Natural killer cell (primary cell): ENCODE measurements at regions not wholly inside any gene's neighbourhood (a gene's known extent, or its start where the extent isn't known, plus 50 kb on each side); places are given as distances from the start of the nearest gene placed in this dataset.

Experiments used
- ATAC-seq, 3 donors: fragments of 150-1000 bp in 2 of 3; fragments of 200-7000 bp in 1 of 3; cut with Tn5 transposase; 1 replicate in 1 of 3; 2 replicates in 2 of 3; pipeline ENCODE4 v1.10.0; 2021; ENCODE audit warnings: mild to moderate bottlenecking in 2 of 3, moderate library complexity in 2 of 3
- DNase-seq, 2 donors: peaks; one replicate each; pipeline versions ENCODE4 v3.0.0 to v3.0.0-alpha.2; 2013 to 2021; ENCODE audit warnings: mixed read lengths in 1 of 2
- H3K27ac ChIP-seq: one replicate; pipeline ENCODE4 v1.5.1; 2013; ENCODE audit warnings: mild to moderate bottlenecking, low read length
- H3K27me3 ChIP-seq: one replicate; pipeline ENCODE4 v1.6.1; 2013; ENCODE audit warnings: low read length; ENCODE audit not compliant: control insufficient read depth, insufficient read depth
- H3K36me3 ChIP-seq: one replicate; pipeline ENCODE4 v1.6.1; 2013; ENCODE audit warnings: low read length; ENCODE audit not compliant: control insufficient read depth, insufficient read depth
- H3K4me1 ChIP-seq: one replicate; pipeline ENCODE4 v1.6.1; 2013; ENCODE audit warnings: low read length; ENCODE audit not compliant: control insufficient read depth, insufficient read depth
- H3K4me3 ChIP-seq: one replicate; pipeline ENCODE4 v1.5.1; 2013; ENCODE audit warnings: low read length
- H3K9me3 ChIP-seq: one replicate; pipeline ENCODE4 v1.6.1; 2013; ENCODE audit warnings: low read length; ENCODE audit not compliant: control insufficient read depth, insufficient read depth
- H3K27ac Mint-ChIP-seq, 2 donors: one replicate each; pipeline ENCODE4 v1.8.0; 2022; ENCODE audit warnings: mild to moderate bottlenecking in 2 of 2, mixed read lengths in 2 of 2, moderate library complexity in 1 of 2
- H3K27me3 Mint-ChIP-seq, 2 donors: one replicate each; pipeline ENCODE4 v1.8.0; 2022; ENCODE audit warnings: low read depth in 2 of 2, mixed read lengths in 2 of 2
- H3K36me3 Mint-ChIP-seq: one replicate; pipeline ENCODE4 v1.8.0; 2022; ENCODE audit warnings: mixed read lengths
- H3K4me1 Mint-ChIP-seq, 2 donors: one replicate each; pipeline ENCODE4 v1.8.0; 2022; ENCODE audit warnings: mixed read lengths in 2 of 2
- H3K4me3 Mint-ChIP-seq: one replicate; pipeline ENCODE4 v1.8.0; 2022; ENCODE audit warnings: mild to moderate bottlenecking, moderate library complexity, mixed read lengths
- H3K9me3 Mint-ChIP-seq, 2 donors: one replicate each; pipeline ENCODE4 v1.8.0; 2022; ENCODE audit warnings: mixed read lengths in 2 of 2
- CTCF ChIP-seq: fragments of 200-600 bp; IDR thresholded peaks from one replicate; pipeline ENCODE4 v1.8.0; 2022; ENCODE audit warnings: antibody characterized with exemption
- WGBS: methylation state at CpG from one replicate; pipeline ENCODE4 v1.1.7; 2013; ENCODE audit warnings: missing lambda C conversion rate; ENCODE audit not compliant: insufficient coverage; 5-methylcytosine and 5-hydroxymethylcytosine counted together
- intact Hi-C: fragments of 100-400 bp; cut with micrococcal nuclease; formaldehyde crosslinking; loops from one replicate; pipeline ENCODE4 v1.14.2; 2022

GRCh38 chr1:177568622-177569021 lies 397.9 kb downstream of the BRINP2 start:
- Histone ChIP-seq H3K9me3 (no peaks in the 10 kb centered on the region), H3K27me3 (no peaks in the 10 kb centered on the region), H3K4me1 (no peaks in the 10 kb centered on the region), H3K36me3 (no peaks in the 10 kb centered on the region), H3K4me3 (no peak overlapping the region), H3K27ac (no peak overlapping the region)
- Mint-ChIP-seq H3K36me3 (no peaks in the 10 kb centered on the region), H3K4me3 (no peak overlapping the region), H3K27me3 (no peaks in the 10 kb centered on the region), H3K27ac (no peak overlapping the region), H3K4me1 (no peaks in the 10 kb centered on the region), H3K9me3 (peaks cover 0 to 6% of the 10 kb centered on the region in 2 donors)
- no peak for TF ChIP-seq CTCF
- DNase-seq: no peak
- WGBS: 69% methylated on average over 4 of the region's 4 CpGs
- ATAC-seq: no peak
- intact Hi-C loops: no loop called here

DNA sequence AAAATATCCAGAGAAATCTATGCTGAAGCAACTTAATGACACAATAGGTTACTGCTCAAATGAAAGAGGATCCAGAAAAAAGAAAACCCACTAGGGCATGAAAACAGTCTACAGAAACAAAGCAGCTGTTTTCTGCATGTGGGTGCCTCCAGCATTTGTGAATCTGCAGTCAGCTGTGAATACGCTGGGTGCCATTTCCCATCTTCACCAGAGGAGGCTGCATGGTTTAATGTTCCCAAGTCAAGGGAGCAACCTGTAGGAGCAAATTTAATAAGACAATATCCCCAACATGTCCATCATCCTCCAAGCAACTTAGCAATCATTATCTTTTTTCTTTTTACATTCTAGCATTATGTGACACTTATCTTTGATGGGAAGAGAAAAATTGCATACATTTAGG lies 396.6 kb downstream of the BRINP2 start:
- H3K27ac ChIP-seq: no peak overlapping the region
- Mint-ChIP-seq H3K4me1 (no peaks in the 10 kb centered on the region), H3K27me3 (no peaks in the 10 kb centered on the region), H3K36me3 (no peaks in the 10 kb centered on the region), H3K9me3 (peaks cover 5% of the 10 kb centered on the region in 2 donors), H3K4me3 (no peak overlapping the region), H3K27ac (no peak overlapping the region)
- H3K27me3 ChIP-seq: no peaks in the 10 kb centered on the region
- TF ChIP-seq CTCF: no peak
- 88% methylated on average over 1 of the region's 1 CpG for WGBS
- DNase-seq: no peak
- no peak overlapping the region for H3K4me3 ChIP-seq
- no peaks in the 10 kb centered on the region for H3K36me3 ChIP-seq
- no peaks in the 10 kb centered on the region for H3K4me1 ChIP-seq
- peaks cover 2% of the 10 kb centered on the region for H3K9me3 ChIP-seq
- ATAC-seq: no peak
- intact Hi-C loops: no loop called here

- WGBS: 11% methylated on average over 2 of the region's 3 CpGs
- H3K27me3 ChIP-seq: no peaks in the 10 kb centered on the region
- no peak for TF ChIP-seq CTCF
- Mint-ChIP-seq H3K9me3 (peaks cover 9 to 10% of the 10 kb centered on the region in 2 donors), H3K4me1 (no peaks in the 10 kb centered on the region), H3K27ac (no peak overlapping the region), H3K36me3 (no peaks in the 10 kb centered on the region), H3K27me3 (no peaks in the 10 kb centered on the region), H3K4me3 (no peak overlapping the region)
- no peaks in the 10 kb centered on the region for H3K36me3 ChIP-seq
- peaks cover 2% of the 10 kb centered on the region for H3K9me3 ChIP-seq
- ATAC-seq (no peak), DNase-seq (no peak)
- H3K4me1 ChIP-seq: no peaks in the 10 kb centered on the region
- no peak overlapping the region for H3K27ac ChIP-seq
- intact Hi-C loops: no loop called here
- no peak overlapping the region for H3K4me3 ChIP-seq
Measured at GRCh38 chr1:177566495-177566894, 395.7 kb downstream of the BRINP2 start.

GRCh38 chr1:177561436-177561835 lies 390.7 kb downstream of the BRINP2 start:
- H3K27ac Mint-ChIP-seq: no peak overlapping the region
- peaks cover 12 to 26% of the 10 kb centered on the region in 2 donors for H3K9me3 Mint-ChIP-seq
- no peaks in the 10 kb centered on the region for H3K27me3 Mint-ChIP-seq
- Histone ChIP-seq H3K4me1 (no peaks in the 10 kb centered on the region), H3K27ac (no peak overlapping the region), H3K9me3 (peaks cover 7% of the 10 kb centered on the region), H3K27me3 (no peaks in the 10 kb centered on the region), H3K4me3 (no peak overlapping the region), H3K36me3 (no peaks in the 10 kb centered on the region)
- no CpG with 5 or more reads among the region's 1 CpG for WGBS
- TF ChIP-seq CTCF: no peak
- no peak for ATAC-seq
- no peaks in the 10 kb centered on the region for H3K36me3 Mint-ChIP-seq
- DNase-seq: no peak
- intact Hi-C loops: no loop called here
- H3K4me1 Mint-ChIP-seq: no peaks in the 10 kb centered on the region
- no peak overlapping the region for H3K4me3 Mint-ChIP-seq
